BE2C (cell line): ENCODE measurements at regions not wholly inside any gene's neighbourhood (a gene's known extent, or its start where the extent isn't known, plus 50 kb on each side); places are given as distances from the start of the nearest gene placed in this dataset.
"Not testable (repeated sequence)": the region's sequence is repeated elsewhere in the genome, so short reads cannot be mapped to it uniquely, and the experiment has no call there.

Source experiments
- DNase-seq: peaks from one replicate; pipeline ENCODE4 v3.0.0-alpha.2; 2020
- H3K27me3 ChIP-seq: fragments of 250-450 bp; sonication (Bioruptor Pico); 2 replicates; pipeline ENCODE4 v1.5.1; 2020; ENCODE audit warnings: mild to moderate bottlenecking
- H3K36me3 ChIP-seq: fragments of 250-450 bp; sonication (Bioruptor Pico); 2 replicates; pipeline ENCODE4 v1.5.1; 2020; ENCODE audit warnings: mild to moderate bottlenecking
- H3K4me1 ChIP-seq: fragments of 250-450 bp; sonication (Bioruptor Pico); 2 replicates; pipeline ENCODE4 v1.5.1; 2020
- H3K4me3 ChIP-seq: 2 replicates; pipeline ENCODE4 v1.5.1; 2011; ENCODE audit warnings: low read depth, low read length
- H3K9me3 ChIP-seq: fragments of 250-450 bp; sonication (Bioruptor Pico); 2 replicates; pipeline ENCODE4 v1.5.1; 2020
- CTCF ChIP-seq: IDR thresholded peaks from 2 replicates; pipeline ENCODE4 v1.5.1; 2012; ENCODE audit warnings: mild to moderate bottlenecking, low read depth, low read length

- TF ChIP-seq CTCF = no peak
- DNase-seq = no peak
- Histone ChIP-seq H3K27me3 (no peaks in the 10 kb centered on the region), H3K9me3 (no peaks in the 10 kb centered on the region), H3K4me1 (no peaks in the 10 kb centered on the region), H3K4me3 (no peak overlapping the region), H3K36me3 (no peaks in the 10 kb centered on the region)
Measured at GRCh38 chr5:86493777-86494176, 124.0 kb upstream of the COX7C start.

GRCh38 chr5:86500947-86501346 lies 116.8 kb upstream of the COX7C start:
- no peaks in the 10 kb centered on the region; the same call in 1 of the 2 replicates for H3K27me3 ChIP-seq
- DNase-seq = peak; percentile 8

GRCh38 chr5:86507574-86507973 lies 110.2 kb upstream of the COX7C start:
- Histone ChIP-seq H3K4me1 (no peaks in the 10 kb centered on the region), H3K9me3 (no peaks in the 10 kb centered on the region), H3K27me3 (no peaks in the 10 kb centered on the region), H3K36me3 (no peaks in the 10 kb centered on the region), H3K4me3 (no peak overlapping the region)
- DNase-seq = no peak
- TF ChIP-seq CTCF = no peak

More at GRCh38 chr5:86500947-86501346, 116.8 kb upstream of the COX7C start:
- peak; percentile 36 for TF ChIP-seq CTCF
- Histone ChIP-seq H3K9me3 (no peaks in the 10 kb centered on the region), H3K4me3 (no peak overlapping the region), H3K36me3 (no peaks in the 10 kb centered on the region), H3K4me1 (no peaks in the 10 kb centered on the region)

GRCh38 chr5:86510330-86510915 lies 107.3 kb upstream of the COX7C start:
- H3K27me3 ChIP-seq, H3K9me3 ChIP-seq, DNase-seq, H3K4me3 ChIP-seq, H3K4me1 ChIP-seq, H3K36me3 ChIP-seq: not testable (repeated sequence)

GRCh38 chr5:86523718-86524117 lies 94.0 kb upstream of the COX7C start:
- Histone ChIP-seq H3K4me3 (no peak overlapping the region), H3K36me3 (no peaks in the 10 kb centered on the region), H3K4me1 (no peaks in the 10 kb centered on the region), H3K27me3 (no peaks in the 10 kb centered on the region), H3K9me3 (no peaks in the 10 kb centered on the region)
- TF ChIP-seq CTCF = no peak
- no peak for DNase-seq

GRCh38 chr5:86525622-86526021 lies 92.1 kb upstream of the COX7C start:
- DNase-seq = no peak
- TF ChIP-seq CTCF = no peak
- Histone ChIP-seq H3K9me3 (no peaks in the 10 kb centered on the region), H3K36me3 (no peaks in the 10 kb centered on the region), H3K4me3 (no peak overlapping the region), H3K27me3 (no peaks in the 10 kb centered on the region), H3K4me1 (no peaks in the 10 kb centered on the region)
